H1 (cell line): ENCODE measurements at regions not wholly inside any gene's neighbourhood (a gene's known extent, or its start where the extent isn't known, plus 50 kb on each side); places are given as distances from the start of the nearest gene placed in this dataset.

Experiments
- FOSL1 ChIP-seq: IDR thresholded peaks from 2 replicates; pipeline ENCODE4 v1.6.1; 2011; ENCODE audit warnings: mild to moderate bottlenecking, low read depth, low read length, moderate library complexity; ENCODE audit not compliant: insufficient read depth
- NANOG ChIP-seq: IDR thresholded peaks from 2 replicates; pipeline ENCODE4 v1.6.1; 2011; ENCODE audit warnings: low read length, low read depth, mild to moderate bottlenecking, inconsistent platforms; ENCODE audit not compliant: insufficient read depth, poor library complexity, severe bottlenecking
- SAP30 ChIP-seq: fragments of 300-600 bp; sonication (generic); IDR thresholded peaks from 2 replicates; pipeline ENCODE4 v1.7.1; 2012; ENCODE audit warnings: low read length, moderate library complexity, mild to moderate bottlenecking, inconsistent platforms; ENCODE audit not compliant: insufficient read depth, insufficient replicate concordance

- TF ChIP-seq NANOG, result no peak
- no peak for TF ChIP-seq FOSL1
- TF ChIP-seq SAP30, result no peak
- TF ChIP-seq, all 59 proteins: peak for 0
Observed at GRCh38 chr20:50408526-50409364, 101.4 kb upstream of the PTPN1 start (continued).
